GM23248 (cell line): ENCODE measurements at regions not wholly inside any gene's neighbourhood (a gene's known extent, or its start where the extent isn't known, plus 50 kb on each side); places are given as distances from the start of the nearest gene placed in this dataset.

Source experiments
- DNase-seq: peaks from one replicate; pipeline ENCODE4 v3.0.0-alpha.2; 2015
- H2AFZ ChIP-seq: fragments of 200-600 bp; sonication (generic); 2 replicates; pipeline ENCODE4 v1.6.1; 2016; ENCODE audit warnings: antibody characterized with exemption
- H3F3A ChIP-seq: fragments of 200-600 bp; sonication (generic); 2 replicates; pipeline ENCODE4 v1.6.1; 2016; ENCODE audit warnings: mild to moderate bottlenecking, antibody characterized with exemption, mixed run types; ENCODE audit not compliant: insufficient read depth
- H3K27ac ChIP-seq: fragments of 200-600 bp; sonication (generic); 2 replicates; pipeline ENCODE4 v1.5.1; 2016; ENCODE audit warnings: mild to moderate bottlenecking
- H3K27me3 ChIP-seq: fragments of 200-600 bp; sonication (generic); replicated peaks from 2 replicates; pipeline ENCODE4 v1.6.1; 2016; ENCODE audit warnings: mild to moderate bottlenecking; ENCODE audit not compliant: insufficient read depth
- H3K36me3 ChIP-seq: fragments of 200-600 bp; sonication (generic); 2 replicates; pipeline ENCODE4 v1.6.1; 2016; ENCODE audit warnings: low read depth, mild to moderate bottlenecking
- H3K4me1 ChIP-seq: fragments of 200-600 bp; sonication (generic); 2 replicates; pipeline ENCODE4 v1.6.1; 2016; ENCODE audit warnings: mild to moderate bottlenecking; ENCODE audit not compliant: insufficient read depth
- H3K4me2 ChIP-seq: fragments of 200-600 bp; sonication (generic); one replicate; pipeline ENCODE4 v1.6.1; 2016; ENCODE audit warnings: mild to moderate bottlenecking; ENCODE audit not compliant: unreplicated experiment
- H3K4me3 ChIP-seq: fragments of 200-600 bp; sonication (generic); 2 replicates; pipeline ENCODE4 v1.5.1; 2016; ENCODE audit warnings: mild to moderate bottlenecking
- H3K79me2 ChIP-seq: fragments of 200-600 bp; sonication (generic); 2 replicates; pipeline ENCODE4 v1.6.1; 2016; ENCODE audit warnings: mild to moderate bottlenecking; ENCODE audit not compliant: insufficient read depth
- H3K9ac ChIP-seq: fragments of 200-600 bp; sonication (generic); 2 replicates; pipeline ENCODE4 v1.6.1; 2016; ENCODE audit warnings: mild to moderate bottlenecking
- H3K9me2 ChIP-seq: fragments of 200-600 bp; sonication (generic); 2 replicates; pipeline ENCODE4 v1.6.1; 2016; ENCODE audit warnings: mixed run types, mild to moderate bottlenecking, moderate library complexity; ENCODE audit not compliant: insufficient read depth
- H3K9me3 ChIP-seq: fragments of 200-600 bp; sonication (generic); one replicate; pipeline ENCODE4 v1.6.1; 2017; ENCODE audit warnings: low read depth
- H4K20me1 ChIP-seq: fragments of 200-600 bp; sonication (generic); 2 replicates; pipeline ENCODE4 v1.6.0; 2016; ENCODE audit not compliant: insufficient read depth
- EZH2 ChIP-seq: fragments of 200-600 bp; sonication (generic); IDR thresholded peaks from 2 replicates; pipeline ENCODE4 v1.6.1; 2018; ENCODE audit warnings: antibody characterized with exemption, mild to moderate bottlenecking; ENCODE audit not compliant: insufficient read depth, poor library complexity, severe bottlenecking
- EZH2phosphoT487 ChIP-seq: fragments of 200-600 bp; sonication (generic); IDR thresholded peaks from 2 replicates; pipeline ENCODE4 v1.6.1; 2018; ENCODE audit warnings: antibody characterized with exemption, moderate library complexity, mild to moderate bottlenecking, low read depth; ENCODE audit not compliant: insufficient read depth
- WGBS, 2 experiments: methylation state at CpG; one replicate each; pipeline ENCODE4 v1.1.6; 2015 to 2017; ENCODE audit warnings: low lambda C conversion rate in 2 of 2, low coverage in 1 of 2; ENCODE audit errors: missing lambda C conversion rate in 2 of 2; 5-methylcytosine and 5-hydroxymethylcytosine counted together
- in situ Hi-C: fragments of 300-500 bp; cut with MboI; formaldehyde crosslinking; loops from 2 replicates; pipeline ENCODE4 v1.15.0; 2020

- Histone ChIP-seq H4K20me1 (no peaks in the 10 kb centered on the region), H3F3A (no peaks in the 10 kb centered on the region), H3K27ac (no peak overlapping the region), H3K9ac (no peak overlapping the region), H3K36me3 (no peaks in the 10 kb centered on the region), H3K9me3 (no peaks in the 10 kb centered on the region), H3K4me3 (no peak overlapping the region), H3K4me2 (no peak overlapping the region), H3K27me3 (no peaks in the 10 kb centered on the region; the same call in 1 of the 2 replicates), H3K4me1 (no peaks in the 10 kb centered on the region), H3K9me2 (no peaks in the 10 kb centered on the region), H3K79me2 (no peaks in the 10 kb centered on the region), H2AFZ (no peak overlapping the region)
- DNase-seq, result no peak
- 34 to 39% methylated on average over 3 of the region's 3 CpGs for WGBS, 2 experiments
- TF ChIP-seq EZH2phosphoT487 (no peak), EZH2 (no peak)
- in situ Hi-C loops, result no loop called here
These were observed 293.6 kb upstream of the SLC24A2 start for GRCh38 chr9:20082406-20082805.

- Histone ChIP-seq H3K4me1 (no peaks in the 10 kb centered on the region), H3K9ac (no peak overlapping the region), H4K20me1 (no peaks in the 10 kb centered on the region), H3K79me2 (no peaks in the 10 kb centered on the region), H3F3A (no peaks in the 10 kb centered on the region), H3K27ac (no peak overlapping the region), H3K4me2 (no peak overlapping the region), H3K9me3 (no peaks in the 10 kb centered on the region), H2AFZ (no peak overlapping the region), H3K9me2 (no peaks in the 10 kb centered on the region), H3K36me3 (no peaks in the 10 kb centered on the region), H3K27me3 (no peaks in the 10 kb centered on the region; the same call in 1 of the 2 replicates), H3K4me3 (no peak overlapping the region)
- in situ Hi-C loops, result no loop called here
- DNase-seq, result no peak
- no peak for TF ChIP-seq EZH2
- no peak for TF ChIP-seq EZH2phosphoT487
These were observed 289.4 kb upstream of the SLC24A2 start for GRCh38 chr9:20078246-20078645.

GRCh38 chr9:20074291-20074690, 285.5 kb upstream of the SLC24A2 start:
- Histone ChIP-seq H4K20me1 (no peaks in the 10 kb centered on the region), H3K79me2 (no peaks in the 10 kb centered on the region), H3K9me3 (no peaks in the 10 kb centered on the region), H3K4me2 (no peak overlapping the region), H3K4me1 (no peaks in the 10 kb centered on the region), H3K27me3 (peaks cover 6% of the 10 kb centered on the region), H3K9ac (no peak overlapping the region), H3K4me3 (no peak overlapping the region), H2AFZ (no peak overlapping the region), H3K9me2 (no peaks in the 10 kb centered on the region), H3F3A (no peaks in the 10 kb centered on the region), H3K27ac (no peak overlapping the region), H3K36me3 (no peaks in the 10 kb centered on the region)
- in situ Hi-C loops, result no loop called here
- WGBS, 2 experiments, result 45% methylated on average over 1 of the region's 1 CpG; no CpG with 5 or more reads in 1 of the 2 experiments
- DNase-seq, result no peak
- TF ChIP-seq EZH2 (no peak), EZH2phosphoT487 (no peak)

GRCh38 chr9:20070336-20070735, 281.5 kb upstream of the SLC24A2 start:
- no peak for DNase-seq
- Histone ChIP-seq H3K4me1 (no peaks in the 10 kb centered on the region), H4K20me1 (no peaks in the 10 kb centered on the region), H3K27me3 (peaks cover 31% of the 10 kb centered on the region), H3K9ac (no peak overlapping the region), H3F3A (no peaks in the 10 kb centered on the region), H3K9me2 (no peaks in the 10 kb centered on the region), H3K9me3 (no peaks in the 10 kb centered on the region), H3K36me3 (no peaks in the 10 kb centered on the region), H3K27ac (no peak overlapping the region), H3K4me2 (no peak overlapping the region), H2AFZ (no peak overlapping the region), H3K79me2 (no peaks in the 10 kb centered on the region), H3K4me3 (no peak overlapping the region)
- in situ Hi-C loops, result no loop called here
- TF ChIP-seq EZH2phosphoT487 (no peak), EZH2 (no peak)
- WGBS, 2 experiments, result 24 to 36% methylated on average over 3 of the region's 3 CpGs
